Left hindlimb (tissue), 1 donor: ENCODE measurements at regions not wholly inside any gene's neighbourhood (a gene's known extent, or its start where the extent isn't known, plus 50 kb on each side); places are given as distances from the start of the nearest gene placed in this dataset.
A peak's percentile ranks its signal among the peaks of the same experiment; 100 is the strongest.

Experiments used
- DNase-seq: peaks from one replicate; pipeline ENCODE4 v3.0.0-alpha.2; 2018

- DNase-seq: no peak
Measured at GRCh38 chr12:58202933-58203718, 261.8 kb downstream of the ATP23 start.

GRCh38 chr12:58204071-58204470, 262.7 kb downstream of the ATP23 start:
- no peak for DNase-seq

- no peak for DNase-seq
Measured at GRCh38 chr12:58206876-58207275, 265.5 kb downstream of the ATP23 start.

GRCh38 chr12:58211211-58211610, 269.8 kb downstream of the ATP23 start:
- no peak for DNase-seq

GRCh38 chr12:58217130-58217529, 275.8 kb downstream of the ATP23 start:
- no peak for DNase-seq

- DNase-seq: peak; percentile 34
Measured at GRCh38 chr12:58224536-58225105, 283.3 kb downstream of the ATP23 start.

GRCh38 chr12:58225203-58225877, 284.0 kb downstream of the ATP23 start:
- no peak for DNase-seq

- no peak for DNase-seq
Measured at GRCh38 chr12:58233886-58234285, 292.5 kb downstream of the ATP23 start.

GRCh38 chr12:58238411-58238810, 297.0 kb downstream of the ATP23 start:
- DNase-seq: no peak

- DNase-seq: no peak
Measured at GRCh38 chr12:58241099-58241498, 299.7 kb downstream of the ATP23 start.

- DNase-seq: no peak
Measured at GRCh38 chr12:58242796-58243630, 301.6 kb downstream of the ATP23 start.

GRCh38 chr12:58247633-58248032, 306.3 kb downstream of the ATP23 start:
- no peak for DNase-seq

GRCh38 chr12:58248599-58248998, 307.2 kb downstream of the ATP23 start:
- DNase-seq: no peak

GRCh38 chr12:58249610-58250009, 308.2 kb downstream of the ATP23 start:
- DNase-seq: no peak

- no peak for DNase-seq
Measured at GRCh38 chr12:58250077-58250476, 308.7 kb downstream of the ATP23 start.

- no peak for DNase-seq
Measured at GRCh38 chr12:58252914-58253313, 311.5 kb downstream of the ATP23 start.

GRCh38 chr12:58253663-58254062, 312.3 kb downstream of the ATP23 start:
- no peak for DNase-seq

GRCh38 chr12:58254463-58255100, 313.2 kb downstream of the ATP23 start:
- no peak for DNase-seq

GRCh38 chr12:58262796-58263195, 321.4 kb downstream of the ATP23 start:
- no peak for DNase-seq

- DNase-seq: no peak
Measured at GRCh38 chr12:58263816-58264215, 322.4 kb downstream of the ATP23 start.

GRCh38 chr12:58268069-58268468, 326.7 kb downstream of the ATP23 start:
- no peak for DNase-seq

GRCh38 chr12:58269476-58269875, 328.1 kb downstream of the ATP23 start:
- DNase-seq: no peak
